SK-N-SH treated with all-trans-retinoic acid at 6 μM for 48 hours (cell line): ENCODE measurements at regions not wholly inside any gene's neighbourhood (a gene's known extent, or its start where the extent isn't known, plus 50 kb on each side); places are given as distances from the start of the nearest gene placed in this dataset.

ENCODE experiments used
- ATAC-seq: fragments of 200-7000 bp; cut with Tn5 transposase; 3 replicates; pipeline ENCODE4 v1.9.1; 2020; ENCODE audit warnings: mild to moderate bottlenecking, moderate library complexity
- ARNTL ChIP-seq: fragments of 450-650 bp; formaldehyde crosslinking; IDR thresholded peaks from 2 replicates; pipeline ENCODE4 v1.5.0; 2020; ENCODE audit warnings: low read depth, mild to moderate bottlenecking, moderate library complexity, borderline replicate concordance
- BACH2 ChIP-seq: fragments of 250-450 bp; sonication (Bioruptor Pico); IDR thresholded peaks from 2 replicates; pipeline ENCODE4 v1.9.0; 2021; ENCODE audit warnings: mild to moderate bottlenecking, borderline replicate concordance
- CSDC2 ChIP-seq: fragments of 250-450 bp; sonication (Bioruptor Pico); IDR thresholded peaks from 2 replicates; pipeline ENCODE4 v1.5.0; 2020; ENCODE audit warnings: mild to moderate bottlenecking, moderate library complexity
- GLIS3 ChIP-seq: fragments of 250-450 bp; sonication (Bioruptor Pico); IDR thresholded peaks from 2 replicates; pipeline ENCODE4 v1.5.0; 2020; ENCODE audit warnings: mild to moderate bottlenecking, moderate library complexity
- ISL1 ChIP-seq: fragments of 250-450 bp; sonication (Bioruptor Pico); IDR thresholded peaks from 2 replicates; pipeline ENCODE4 v2.1.2; 2022; ENCODE audit warnings: mild to moderate bottlenecking, moderate library complexity
- OSR1 ChIP-seq: fragments of 250-450 bp; sonication (Bioruptor Pico); IDR thresholded peaks from 2 replicates; pipeline ENCODE4 v1.8.0; 2022; ENCODE audit warnings: moderate library complexity, mild to moderate bottlenecking, inconsistent platforms
- PPARA ChIP-seq: fragments of 250-450 bp; sonication (Bioruptor Pico); IDR thresholded peaks from 2 replicates; pipeline ENCODE4 v1.5.0; 2020; ENCODE audit warnings: mild to moderate bottlenecking, borderline replicate concordance
- SNAI2 ChIP-seq: fragments of 250-450 bp; sonication (Bioruptor Pico); IDR thresholded peaks from 2 replicates; pipeline ENCODE4 v1.5.0; 2020; ENCODE audit warnings: mild to moderate bottlenecking, moderate library complexity
- TCF4 ChIP-seq: fragments of 250-450 bp; sonication (Bioruptor Pico); IDR thresholded peaks from 2 replicates; pipeline ENCODE4 v1.8.0; 2021; ENCODE audit warnings: mild to moderate bottlenecking, moderate library complexity, borderline replicate concordance
- TOX ChIP-seq: fragments of 250-450 bp; sonication (Bioruptor Pico); IDR thresholded peaks from 2 replicates; pipeline ENCODE4 v1.8.0; 2021; ENCODE audit warnings: mild to moderate bottlenecking, moderate library complexity, borderline replicate concordance
- ZC3H10 ChIP-seq: fragments of 250-450 bp; sonication (Bioruptor Pico); IDR thresholded peaks from 2 replicates; pipeline ENCODE4 v1.5.1; 2021; ENCODE audit warnings: mild to moderate bottlenecking, moderate library complexity
- ZFP3 ChIP-seq: fragments of 250-450 bp; sonication (Bioruptor Pico); IDR thresholded peaks from 2 replicates; pipeline ENCODE4 v1.5.0; 2020; ENCODE audit warnings: mild to moderate bottlenecking, moderate library complexity
- ZFP30 ChIP-seq: fragments of 450-650 bp; formaldehyde crosslinking; IDR thresholded peaks from 2 replicates; pipeline ENCODE4 v1.5.0; 2022; ENCODE audit warnings: mild to moderate bottlenecking, moderate library complexity
- ZNF70 ChIP-seq: fragments of 450-650 bp; formaldehyde crosslinking; IDR thresholded peaks from 2 replicates; pipeline ENCODE4 v1.5.0; 2020; ENCODE audit warnings: mild to moderate bottlenecking, moderate library complexity
- ZNF8 ChIP-seq: fragments of 450-650 bp; formaldehyde crosslinking; IDR thresholded peaks from 2 replicates; pipeline ENCODE4 v1.5.0; 2020; ENCODE audit warnings: mild to moderate bottlenecking, moderate library complexity
- TF ChIP-seq, protein P1 (sequence below): fragments of 250-450 bp; sonication (Bioruptor Pico); IDR thresholded peaks from 2 replicates; pipeline ENCODE4 v1.8.0; 2020; ENCODE audit warnings: mild to moderate bottlenecking, moderate library complexity, borderline replicate concordance
- TF ChIP-seq, protein P2 (sequence below): fragments of 250-450 bp; sonication (Bioruptor Pico); IDR thresholded peaks from 2 replicates; pipeline ENCODE4 v1.5.1; 2021; ENCODE audit warnings: mild to moderate bottlenecking, moderate library complexity
- TF ChIP-seq, protein P3 (sequence below): fragments of 250-450 bp; sonication (Bioruptor Pico); IDR thresholded peaks from 2 replicates; pipeline ENCODE4 v1.5.0; 2020; ENCODE audit warnings: mild to moderate bottlenecking, moderate library complexity
- TF ChIP-seq, protein P4 (sequence below): fragments of 250-450 bp; sonication (Bioruptor Pico); IDR thresholded peaks from 2 replicates; pipeline ENCODE4 v1.5.1; 2020; ENCODE audit warnings: low read depth, mild to moderate bottlenecking, moderate library complexity
- TF ChIP-seq, protein P5 (sequence below): fragments of 250-450 bp; sonication (Bioruptor Pico); IDR thresholded peaks from 2 replicates; pipeline ENCODE4 v1.8.0; 2021; ENCODE audit warnings: low read depth, mild to moderate bottlenecking, moderate library complexity, borderline replicate concordance

DNA sequence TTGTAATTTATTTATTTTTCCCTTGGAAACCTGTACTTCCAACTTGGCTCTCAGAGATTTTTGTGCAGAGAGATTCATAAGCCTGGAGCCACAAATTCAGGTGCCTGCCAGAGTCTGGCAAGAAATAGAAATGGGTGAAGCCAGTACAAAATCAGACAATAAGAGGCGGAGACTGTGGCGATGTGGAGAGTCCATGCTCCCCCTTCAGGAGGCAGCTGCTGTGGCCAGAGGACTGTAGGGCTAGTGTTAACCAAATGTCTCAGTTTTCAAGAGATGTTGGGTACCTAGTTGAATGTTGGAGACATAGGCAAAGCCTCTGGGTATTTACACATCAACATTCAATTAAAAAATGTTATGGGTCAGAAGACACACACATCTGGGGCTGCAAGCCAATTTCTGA is 208.6 kb downstream of the PSAT1 start:
- TF ChIP-seq ZFP30 (no peak), GLIS3 (CRISPR knock-in tag) (no peak), OSR1 (CRISPR knock-in tag) (no peak), ZNF8 (no peak), ARNTL (no peak), ISL1 (CRISPR knock-in tag) (no peak), BACH2 (CRISPR knock-in tag) (no peak)
- TF ChIP-seq, protein P1, sequence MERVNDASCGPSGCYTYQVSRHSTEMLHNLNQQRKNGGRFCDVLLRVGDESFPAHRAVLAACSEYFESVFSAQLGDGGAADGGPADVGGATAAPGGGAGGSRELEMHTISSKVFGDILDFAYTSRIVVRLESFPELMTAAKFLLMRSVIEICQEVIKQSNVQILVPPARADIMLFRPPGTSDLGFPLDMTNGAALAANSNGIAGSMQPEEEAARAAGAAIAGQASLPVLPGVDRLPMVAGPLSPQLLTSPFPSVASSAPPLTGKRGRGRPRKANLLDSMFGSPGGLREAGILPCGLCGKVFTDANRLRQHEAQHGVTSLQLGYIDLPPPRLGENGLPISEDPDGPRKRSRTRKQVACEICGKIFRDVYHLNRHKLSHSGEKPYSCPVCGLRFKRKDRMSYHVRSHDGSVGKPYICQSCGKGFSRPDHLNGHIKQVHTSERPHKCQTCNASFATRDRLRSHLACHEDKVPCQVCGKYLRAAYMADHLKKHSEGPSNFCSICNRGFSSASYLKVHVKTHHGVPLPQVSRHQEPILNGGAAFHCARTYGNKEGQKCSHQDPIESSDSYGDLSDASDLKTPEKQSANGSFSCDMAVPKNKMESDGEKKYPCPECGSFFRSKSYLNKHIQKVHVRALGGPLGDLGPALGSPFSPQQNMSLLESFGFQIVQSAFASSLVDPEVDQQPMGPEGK = no peak
- no peak for ATAC-seq

DNA sequence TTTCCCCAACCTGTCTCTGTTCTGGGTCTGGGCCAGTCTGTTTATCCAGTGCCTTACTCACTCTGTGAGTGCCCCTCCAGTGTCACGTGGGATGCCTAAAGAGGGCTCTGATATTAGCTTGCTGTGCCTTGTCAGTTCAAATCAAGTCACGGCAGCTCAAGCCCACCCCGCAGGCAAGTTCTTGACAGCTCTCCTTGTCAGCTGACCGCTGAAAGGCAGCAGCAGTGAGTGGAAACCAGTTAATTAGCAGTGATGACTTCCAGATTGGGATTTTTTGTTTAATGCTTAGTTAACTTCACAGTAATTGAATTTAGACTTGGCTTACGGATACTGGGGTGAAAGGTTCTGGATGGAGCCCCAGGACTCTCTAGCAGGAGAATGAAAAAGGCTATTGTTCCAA is 210.1 kb downstream of the PSAT1 start:
- TF ChIP-seq ZNF8 (no peak), ARNTL (no peak), ZC3H10 (0 out of 2 replicates have a peak, but pooled peaks have one; percentile 6), GLIS3 (CRISPR knock-in tag) (no peak), OSR1 (CRISPR knock-in tag) (no peak), PPARA (CRISPR knock-in tag) (no peak), ZNF70 (CRISPR knock-in tag) (no peak), TOX (no peak), ISL1 (CRISPR knock-in tag) (0 out of 2 replicates have a peak, but pooled peaks have one; percentile 21), CSDC2 (CRISPR knock-in tag) (no peak), TCF4 (CRISPR knock-in tag) (peak; percentile 79; the same call in 1 of the 2 replicates), BACH2 (CRISPR knock-in tag) (no peak), ZFP3 (CRISPR knock-in tag) (no peak), ZFP30 (no peak), SNAI2 (CRISPR knock-in tag) (no peak)
- TF ChIP-seq, protein P2, sequence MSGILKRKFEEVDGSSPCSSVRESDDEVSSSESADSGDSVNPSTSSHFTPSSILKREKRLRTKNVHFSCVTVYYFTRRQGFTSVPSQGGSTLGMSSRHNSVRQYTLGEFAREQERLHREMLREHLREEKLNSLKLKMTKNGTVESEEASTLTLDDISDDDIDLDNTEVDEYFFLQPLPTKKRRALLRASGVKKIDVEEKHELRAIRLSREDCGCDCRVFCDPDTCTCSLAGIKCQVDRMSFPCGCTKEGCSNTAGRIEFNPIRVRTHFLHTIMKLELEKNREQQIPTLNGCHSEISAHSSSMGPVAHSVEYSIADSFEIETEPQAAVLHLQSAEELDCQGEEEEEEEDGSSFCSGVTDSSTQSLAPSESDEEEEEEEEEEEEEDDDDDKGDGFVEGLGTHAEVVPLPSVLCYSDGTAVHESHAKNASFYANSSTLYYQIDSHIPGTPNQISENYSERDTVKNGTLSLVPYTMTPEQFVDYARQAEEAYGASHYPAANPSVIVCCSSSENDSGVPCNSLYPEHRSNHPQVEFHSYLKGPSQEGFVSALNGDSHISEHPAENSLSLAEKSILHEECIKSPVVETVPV (CRISPR knock-in tag) = no peak
- TF ChIP-seq, protein P3, sequence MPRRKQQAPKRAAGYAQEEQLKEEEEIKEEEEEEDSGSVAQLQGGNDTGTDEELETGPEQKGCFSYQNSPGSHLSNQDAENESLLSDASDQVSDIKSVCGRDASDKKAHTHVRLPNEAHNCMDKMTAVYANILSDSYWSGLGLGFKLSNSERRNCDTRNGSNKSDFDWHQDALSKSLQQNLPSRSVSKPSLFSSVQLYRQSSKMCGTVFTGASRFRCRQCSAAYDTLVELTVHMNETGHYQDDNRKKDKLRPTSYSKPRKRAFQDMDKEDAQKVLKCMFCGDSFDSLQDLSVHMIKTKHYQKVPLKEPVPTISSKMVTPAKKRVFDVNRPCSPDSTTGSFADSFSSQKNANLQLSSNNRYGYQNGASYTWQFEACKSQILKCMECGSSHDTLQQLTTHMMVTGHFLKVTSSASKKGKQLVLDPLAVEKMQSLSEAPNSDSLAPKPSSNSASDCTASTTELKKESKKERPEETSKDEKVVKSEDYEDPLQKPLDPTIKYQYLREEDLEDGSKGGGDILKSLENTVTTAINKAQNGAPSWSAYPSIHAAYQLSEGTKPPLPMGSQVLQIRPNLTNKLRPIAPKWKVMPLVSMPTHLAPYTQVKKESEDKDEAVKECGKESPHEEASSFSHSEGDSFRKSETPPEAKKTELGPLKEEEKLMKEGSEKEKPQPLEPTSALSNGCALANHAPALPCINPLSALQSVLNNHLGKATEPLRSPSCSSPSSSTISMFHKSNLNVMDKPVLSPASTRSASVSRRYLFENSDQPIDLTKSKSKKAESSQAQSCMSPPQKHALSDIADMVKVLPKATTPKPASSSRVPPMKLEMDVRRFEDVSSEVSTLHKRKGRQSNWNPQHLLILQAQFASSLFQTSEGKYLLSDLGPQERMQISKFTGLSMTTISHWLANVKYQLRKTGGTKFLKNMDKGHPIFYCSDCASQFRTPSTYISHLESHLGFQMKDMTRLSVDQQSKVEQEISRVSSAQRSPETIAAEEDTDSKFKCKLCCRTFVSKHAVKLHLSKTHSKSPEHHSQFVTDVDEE (CRISPR knock-in tag) = peak; percentile 60; the same call in 1 of the 2 replicates
- TF ChIP-seq, protein P1 = no peak
- TF ChIP-seq, protein P4, sequence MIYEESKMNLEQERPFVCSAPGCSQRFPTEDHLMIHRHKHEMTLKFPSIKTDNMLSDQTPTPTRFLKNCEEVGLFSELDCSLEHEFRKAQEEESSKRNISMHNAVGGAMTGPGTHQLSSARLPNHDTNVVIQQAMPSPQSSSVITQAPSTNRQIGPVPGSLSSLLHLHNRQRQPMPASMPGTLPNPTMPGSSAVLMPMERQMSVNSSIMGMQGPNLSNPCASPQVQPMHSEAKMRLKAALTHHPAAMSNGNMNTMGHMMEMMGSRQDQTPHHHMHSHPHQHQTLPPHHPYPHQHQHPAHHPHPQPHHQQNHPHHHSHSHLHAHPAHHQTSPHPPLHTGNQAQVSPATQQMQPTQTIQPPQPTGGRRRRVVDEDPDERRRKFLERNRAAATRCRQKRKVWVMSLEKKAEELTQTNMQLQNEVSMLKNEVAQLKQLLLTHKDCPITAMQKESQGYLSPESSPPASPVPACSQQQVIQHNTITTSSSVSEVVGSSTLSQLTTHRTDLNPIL (CRISPR knock-in tag) = no peak
- TF ChIP-seq, protein P5, sequence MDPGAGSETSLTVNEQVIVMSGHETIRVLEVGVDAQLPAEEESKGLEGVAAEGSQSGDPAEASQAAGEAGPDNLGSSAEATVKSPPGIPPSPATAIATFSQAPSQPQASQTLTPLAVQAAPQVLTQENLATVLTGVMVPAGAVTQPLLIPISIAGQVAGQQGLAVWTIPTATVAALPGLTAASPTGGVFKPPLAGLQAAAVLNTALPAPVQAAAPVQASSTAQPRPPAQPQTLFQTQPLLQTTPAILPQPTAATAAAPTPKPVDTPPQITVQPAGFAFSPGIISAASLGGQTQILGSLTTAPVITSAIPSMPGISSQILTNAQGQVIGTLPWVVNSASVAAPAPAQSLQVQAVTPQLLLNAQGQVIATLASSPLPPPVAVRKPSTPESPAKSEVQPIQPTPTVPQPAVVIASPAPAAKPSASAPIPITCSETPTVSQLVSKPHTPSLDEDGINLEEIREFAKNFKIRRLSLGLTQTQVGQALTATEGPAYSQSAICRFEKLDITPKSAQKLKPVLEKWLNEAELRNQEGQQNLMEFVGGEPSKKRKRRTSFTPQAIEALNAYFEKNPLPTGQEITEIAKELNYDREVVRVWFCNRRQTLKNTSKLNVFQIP (CRISPR knock-in tag) = no peak
- ATAC-seq = peak; percentile 41; the same call in 1 of the 3 replicates
